ENCODE measurements at regions not wholly inside any gene's neighbourhood (a gene's known extent, or its start where the extent isn't known, plus 50 kb on each side); places are given as distances from the start of the nearest gene placed in this dataset.
A peak's percentile ranks its signal among the peaks of the same experiment; 100 is the strongest.

DNA sequence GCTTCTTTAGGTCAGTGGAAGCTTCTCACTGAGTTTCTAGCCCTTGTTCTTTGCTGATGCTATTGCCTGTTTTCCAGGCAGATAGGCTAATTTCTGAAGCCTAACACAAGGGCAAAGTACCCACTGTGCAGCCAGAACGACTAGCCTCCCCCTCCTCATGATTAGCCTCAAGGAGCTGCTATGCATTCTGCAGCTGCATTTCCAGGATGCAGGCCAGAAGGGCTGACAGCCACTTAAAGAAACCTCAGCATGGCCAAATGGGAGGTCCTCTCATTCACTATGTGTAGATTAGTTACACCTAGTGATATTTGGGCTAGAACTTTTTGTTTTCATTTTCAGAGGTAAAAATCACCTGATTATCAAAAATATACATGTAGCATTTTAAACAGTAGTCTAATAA lies 216.0 kb downstream of the RAD51AP2 start:
- H3K4me3 ChIP-seq (ENCODE audit: low read length) = no peak overlapping the region
- no peak for TF ChIP-seq CTCF (IDR thresholded peaks at IDR 0.05; ENCODE audit: insufficient read depth, low read depth, low read length, missing control alignments)
- no peak for DNase-seq (ENCODE audit: low read depth)

DNA sequence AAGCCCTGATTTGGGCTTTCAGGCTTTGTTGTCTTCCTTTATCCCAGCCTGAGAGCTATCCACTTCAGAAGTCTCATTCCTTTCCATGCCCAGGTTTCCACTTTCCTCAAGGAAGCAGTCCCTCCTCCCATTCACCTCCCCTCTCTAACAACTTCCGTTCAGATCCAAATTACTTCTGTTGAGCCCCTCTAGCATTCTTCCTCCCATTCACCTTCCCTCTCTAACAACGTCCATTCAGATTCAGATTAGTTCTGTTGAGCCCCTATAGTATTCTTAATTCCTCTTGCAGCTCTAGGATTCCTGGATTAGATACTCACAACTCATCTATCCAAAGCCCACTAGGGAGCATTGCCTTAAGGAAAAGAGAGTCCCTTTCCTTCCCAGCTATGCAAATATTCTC lies 216.8 kb downstream of the RAD51AP2 start:
- DNase-seq (ENCODE audit: low read depth) = no peak
- H3K4me3 ChIP-seq (ENCODE audit: low read length) = no peak overlapping the region
- TF ChIP-seq CTCF (IDR thresholded peaks at IDR 0.05; ENCODE audit: insufficient read depth, low read depth, low read length, missing control alignments) = no peak

DNA sequence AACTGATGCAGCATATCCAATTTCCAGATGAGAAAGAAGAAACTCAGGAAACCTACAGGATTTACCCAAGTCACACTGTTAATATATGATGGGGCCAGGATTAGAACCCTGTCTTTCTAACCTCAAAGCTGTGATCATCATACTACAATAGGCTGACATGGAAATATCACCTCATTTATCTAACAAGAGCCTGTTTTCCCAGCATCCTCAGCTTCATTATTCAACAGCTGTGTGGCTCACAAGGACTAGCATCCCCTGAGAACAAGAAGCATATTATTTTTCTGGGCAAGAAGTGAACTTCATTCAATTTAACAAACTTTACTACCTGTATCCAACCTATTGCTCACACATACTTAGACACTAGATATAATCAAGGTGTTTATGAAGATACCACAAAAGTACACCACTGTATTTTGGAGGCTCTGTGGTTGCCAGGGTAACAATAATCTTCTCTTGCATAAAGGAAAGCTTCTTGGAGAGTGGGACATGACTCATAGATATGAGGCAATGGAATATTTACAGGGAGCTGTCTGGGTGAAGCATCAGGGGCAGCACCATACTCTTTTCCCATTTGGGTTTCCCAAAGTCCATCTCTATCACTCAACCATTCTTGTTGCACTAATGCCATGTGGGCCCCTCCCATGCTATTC lies 218.2 kb downstream of the RAD51AP2 start:
- peak; percentile 93 for DNase-seq (ENCODE audit: low read depth)
- no peak overlapping the region for H3K4me3 ChIP-seq (ENCODE audit: low read length)
- TF ChIP-seq CTCF (IDR thresholded peaks at IDR 0.05; ENCODE audit: insufficient read depth, low read depth, low read length, missing control alignments) = no peak

GRCh38 chr2:17298453-17298852 lies 219.8 kb downstream of the RAD51AP2 start:
- H3K4me3 ChIP-seq (ENCODE audit: low read length) = no peak overlapping the region
- peak; percentile 8 for DNase-seq (ENCODE audit: low read depth)
- TF ChIP-seq CTCF (IDR thresholded peaks at IDR 0.05; ENCODE audit: insufficient read depth, low read depth, low read length, missing control alignments) = no peak

GRCh38 chr2:17296686-17297085 lies 221.6 kb downstream of the RAD51AP2 start:
- no peak for DNase-seq (ENCODE audit: low read depth)
- H3K4me3 ChIP-seq (ENCODE audit: low read length) = no peak overlapping the region
- no peak for TF ChIP-seq CTCF (IDR thresholded peaks at IDR 0.05; ENCODE audit: insufficient read depth, low read depth, low read length, missing control alignments)

- no peak for TF ChIP-seq CTCF (IDR thresholded peaks at IDR 0.05; ENCODE audit: insufficient read depth, low read depth, low read length, missing control alignments)
Measured at GRCh38 chr2:17289669-17290068, 228.6 kb downstream of the RAD51AP2 start.

DNA sequence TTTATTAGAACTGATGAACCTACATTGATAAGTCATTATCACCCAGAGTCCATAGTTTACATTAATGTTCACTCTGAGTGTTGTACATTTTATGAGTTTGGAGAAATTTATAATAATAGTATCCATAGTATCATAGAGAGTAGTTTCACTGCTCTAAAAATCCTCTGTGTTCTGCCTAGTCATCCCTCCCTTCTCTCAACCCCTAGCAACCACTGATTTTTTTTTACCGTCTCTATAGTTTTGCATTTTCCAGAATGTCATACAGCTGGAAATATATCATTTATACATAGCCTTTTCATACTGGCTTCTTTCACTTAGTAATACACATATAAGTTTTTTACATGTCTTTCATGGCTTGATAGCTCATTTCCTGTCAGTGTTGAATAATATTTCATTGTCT lies 231.1 kb downstream of the RAD51AP2 start:
- DNase-seq (ENCODE audit: low read depth) = no peak
- no peak overlapping the region for H3K4me3 ChIP-seq (ENCODE audit: low read length)
- no peak for TF ChIP-seq CTCF (IDR thresholded peaks at IDR 0.05; ENCODE audit: insufficient read depth, low read depth, low read length, missing control alignments)

More at GRCh38 chr2:17289669-17290068, 228.6 kb downstream of the RAD51AP2 start:
- no peak overlapping the region for H3K4me3 ChIP-seq (ENCODE audit: low read length)
- no peak for DNase-seq (ENCODE audit: low read depth)
